DMS114 treated with DMSO at 0.1 percent for 48 hours (cell line): ENCODE measurements at regions not wholly inside any gene's neighbourhood (a gene's known extent, or its start where the extent isn't known, plus 50 kb on each side); places are given as distances from the start of the nearest gene placed in this dataset.

Experiments
- DNase-seq: peaks from one replicate; lab custom pipeline; 2025; ENCODE audit not compliant: unreplicated experiment; lab: John Stamatoyannopoulos, UW

GRCh38 chr7:156192921-156193320 is 380.7 kb upstream of the SHH start:
- no peak for DNase-seq

GRCh38 chr7:156191090-156191489 is 378.8 kb upstream of the SHH start:
- no peak for DNase-seq

- DNase-seq: no peak
These were observed 372.8 kb upstream of the SHH start for GRCh38 chr7:156185076-156185475.

- DNase-seq: no peak
These were observed 371.9 kb upstream of the SHH start for GRCh38 chr7:156184164-156184563.

GRCh38 chr7:156180451-156181229 is 368.4 kb upstream of the SHH start:
- DNase-seq: no peak

GRCh38 chr7:156179872-156180390 is 367.7 kb upstream of the SHH start:
- no peak for DNase-seq

GRCh38 chr7:156178857-156179256 is 366.6 kb upstream of the SHH start:
- no peak for DNase-seq

GRCh38 chr7:156178214-156178613 is 366.0 kb upstream of the SHH start:
- DNase-seq: no peak

- DNase-seq: no peak
These were observed 365.3 kb upstream of the SHH start for GRCh38 chr7:156177422-156178055.

GRCh38 chr7:156176039-156176438 is 363.8 kb upstream of the SHH start:
- DNase-seq: no peak

GRCh38 chr7:156175003-156175402 is 362.7 kb upstream of the SHH start:
- no peak for DNase-seq

- no peak for DNase-seq
These were observed 362.2 kb upstream of the SHH start for GRCh38 chr7:156174428-156174827.

GRCh38 chr7:156173748-156174353 is 361.6 kb upstream of the SHH start:
- no peak for DNase-seq

GRCh38 chr7:156173346-156173745 is 361.1 kb upstream of the SHH start:
- DNase-seq: no peak

GRCh38 chr7:156172638-156173037 is 360.4 kb upstream of the SHH start:
- no peak for DNase-seq

- DNase-seq: no peak
These were observed 357.5 kb upstream of the SHH start for GRCh38 chr7:156169474-156170370.

GRCh38 chr7:156168434-156168833 is 356.2 kb upstream of the SHH start:
- DNase-seq: no peak

- no peak for DNase-seq
These were observed 355.7 kb upstream of the SHH start for GRCh38 chr7:156167987-156168386.

GRCh38 chr7:156167417-156167807 is 355.1 kb upstream of the SHH start:
- DNase-seq: no peak

- DNase-seq: no peak
These were observed 354.6 kb upstream of the SHH start for GRCh38 chr7:156166692-156167416.
